Astrocyte (in vitro differentiated cells and primary cell): ENCODE measurements at regions not wholly inside any gene's neighbourhood (a gene's known extent, or its start where the extent isn't known, plus 50 kb on each side); places are given as distances from the start of the nearest gene placed in this dataset.
"Not testable (repeated sequence)": the region's sequence is repeated elsewhere in the genome, so short reads cannot be mapped to it uniquely, and the experiment has no call there.

ENCODE experiments used
- DNase-seq: peaks from one replicate; pipeline ENCODE4 v3.0.0-alpha.2; 2010; ENCODE audit warnings: low read depth
- FAIRE-seq: peaks from 2 replicates; lab custom pipeline; 2011; peaks lifted over from hg19 to GRCh38; lab: Jason Lieb, UNC
- H2AFZ ChIP-seq: 2 replicates; pipeline ENCODE4 v1.6.0; 2012; ENCODE audit warnings: low read depth, low read length, inconsistent platforms
- H3K27ac ChIP-seq: 2 replicates; pipeline ENCODE4 v1.5.1; 2011; ENCODE audit warnings: low read depth, low read length, inconsistent platforms
- H3K27me3 ChIP-seq: 2 replicates; pipeline ENCODE4 v1.6.0; 2011; ENCODE audit warnings: low read length, inconsistent platforms; ENCODE audit not compliant: insufficient read depth
- H3K36me3 ChIP-seq: 2 replicates; pipeline ENCODE4 v1.5.1; 2011; ENCODE audit warnings: low read length, inconsistent platforms; ENCODE audit not compliant: insufficient read depth
- H3K4me1 ChIP-seq: 2 replicates; pipeline ENCODE4 v1.5.1; 2011; ENCODE audit warnings: low read length, inconsistent platforms; ENCODE audit not compliant: insufficient read depth
- H3K4me2 ChIP-seq: 2 replicates; pipeline ENCODE4 v1.6.0; 2012; ENCODE audit warnings: low read length, inconsistent platforms
- H3K4me3 ChIP-seq: 2 replicates; pipeline ENCODE4 v1.5.1; 2011; ENCODE audit warnings: low read depth, mild to moderate bottlenecking, low read length, inconsistent platforms; ENCODE audit not compliant: insufficient read depth
- H3K79me2 ChIP-seq: 2 replicates; pipeline ENCODE4 v1.6.0; 2012; ENCODE audit warnings: mild to moderate bottlenecking, low read length, inconsistent platforms; ENCODE audit not compliant: insufficient read depth
- H3K9ac ChIP-seq: 2 replicates; pipeline ENCODE4 v1.6.0; 2012; ENCODE audit warnings: mild to moderate bottlenecking, low read length, inconsistent platforms
- H3K9me3 ChIP-seq: 2 replicates; pipeline ENCODE4 v1.5.1; 2012; ENCODE audit warnings: low read depth, mild to moderate bottlenecking, low read length, inconsistent platforms; ENCODE audit not compliant: insufficient read depth
- H4K20me1 ChIP-seq: 2 replicates; pipeline ENCODE4 v1.6.0; 2012; ENCODE audit warnings: low read length, inconsistent platforms; ENCODE audit not compliant: insufficient read depth
- H3K27ac Mint-ChIP-seq: one replicate; pipeline ENCODE4 v1.8.0; 2021; ENCODE audit warnings: mild to moderate bottlenecking, mixed read lengths; ENCODE audit not compliant: unreplicated experiment
- H3K27me3 Mint-ChIP-seq: one replicate; pipeline ENCODE4 v1.8.0; 2021; ENCODE audit warnings: low read depth, mixed read lengths; ENCODE audit not compliant: unreplicated experiment
- H3K36me3 Mint-ChIP-seq: one replicate; pipeline ENCODE4 v1.8.0; 2021; ENCODE audit warnings: low read depth, mixed read lengths; ENCODE audit not compliant: unreplicated experiment
- H3K4me1 Mint-ChIP-seq: one replicate; pipeline ENCODE4 v1.8.0; 2021; ENCODE audit warnings: low read depth, mixed read lengths; ENCODE audit not compliant: unreplicated experiment
- H3K4me3 Mint-ChIP-seq: one replicate; pipeline ENCODE4 v1.8.0; 2021; ENCODE audit warnings: mild to moderate bottlenecking, moderate library complexity, mixed read lengths; ENCODE audit not compliant: unreplicated experiment
- H3K9me3 Mint-ChIP-seq: one replicate; pipeline ENCODE4 v1.8.0; 2021; ENCODE audit warnings: mild to moderate bottlenecking, mixed read lengths; ENCODE audit not compliant: unreplicated experiment
- CTCF ChIP-seq: IDR thresholded peaks from 2 replicates; pipeline ENCODE4 v1.5.1; 2011; ENCODE audit warnings: low read depth, mild to moderate bottlenecking, inconsistent platforms, low read length, moderate library complexity; ENCODE audit not compliant: insufficient read depth
- EZH2 ChIP-seq: IDR thresholded peaks from 2 replicates; pipeline ENCODE4 v1.6.1; 2012; ENCODE audit warnings: mild to moderate bottlenecking, low read length, inconsistent platforms; ENCODE audit not compliant: insufficient read depth

- no peaks in the 10 kb centered on the region for H3K9me3 ChIP-seq
- H3K4me3 Mint-ChIP-seq, result no peak overlapping the region
- H3K36me3 ChIP-seq, result no peaks in the 10 kb centered on the region
- FAIRE-seq, result no peak
- H3K9ac ChIP-seq, result no peak overlapping the region
- H3K36me3 Mint-ChIP-seq, result no peaks in the 10 kb centered on the region
- no peak overlapping the region for H3K27ac Mint-ChIP-seq
- no peaks in the 10 kb centered on the region for H3K4me1 ChIP-seq
- TF ChIP-seq EZH2, result no peak
- TF ChIP-seq CTCF, result no peak
- H3K27ac ChIP-seq, result no peak overlapping the region
- H3K79me2 ChIP-seq, result no peaks in the 10 kb centered on the region
- no peak overlapping the region for H2AFZ ChIP-seq
- no peak overlapping the region for H3K4me3 ChIP-seq
- no peak for DNase-seq
- H3K9me3 Mint-ChIP-seq, result peaks cover 2% of the 10 kb centered on the region
- peaks cover 13% of the 10 kb centered on the region for H3K27me3 ChIP-seq
- H4K20me1 ChIP-seq, result no peaks in the 10 kb centered on the region
- peaks cover 3% of the 10 kb centered on the region for H3K27me3 Mint-ChIP-seq
- H3K4me2 ChIP-seq, result no peak overlapping the region
- peaks cover 1% of the 10 kb centered on the region for H3K4me1 Mint-ChIP-seq
These were observed 80.1 kb upstream of the DGKG start for GRCh38 chr3:186442162-186442561.

GRCh38 chr3:186440891-186441290 lies 78.9 kb upstream of the DGKG start:
- TF ChIP-seq EZH2 (no peak), CTCF (no peak)
- peaks cover 3% of the 10 kb centered on the region for H3K27me3 Mint-ChIP-seq
- FAIRE-seq (no peak), DNase-seq (no peak)
- H3K27me3 ChIP-seq, result peaks cover 11% of the 10 kb centered on the region
- no peaks in the 10 kb centered on the region for H3K4me1 ChIP-seq
- no peak overlapping the region for H3K9ac ChIP-seq
- no peak overlapping the region for H3K4me3 ChIP-seq
- H3K4me2 ChIP-seq, result no peak overlapping the region
- peaks cover 2% of the 10 kb centered on the region for H3K9me3 Mint-ChIP-seq
- no peak overlapping the region for H3K4me3 Mint-ChIP-seq
- H3K27ac ChIP-seq, result no peak overlapping the region
- H2AFZ ChIP-seq, result no peak overlapping the region
- peaks cover 1% of the 10 kb centered on the region for H3K4me1 Mint-ChIP-seq
- no peak overlapping the region for H3K27ac Mint-ChIP-seq
- no peaks in the 10 kb centered on the region for H3K36me3 Mint-ChIP-seq
- no peaks in the 10 kb centered on the region for H3K9me3 ChIP-seq
- H4K20me1 ChIP-seq, result no peaks in the 10 kb centered on the region
- no peaks in the 10 kb centered on the region for H3K36me3 ChIP-seq
- H3K79me2 ChIP-seq, result no peaks in the 10 kb centered on the region

GRCh38 chr3:186439725-186440124 lies 77.7 kb upstream of the DGKG start:
- FAIRE-seq (no peak), DNase-seq (no peak)
- Histone ChIP-seq H3K4me2 (no peak overlapping the region), H3K4me3 (no peak overlapping the region), H3K36me3 (no peaks in the 10 kb centered on the region), H4K20me1 (no peaks in the 10 kb centered on the region), H3K9me3 (no peaks in the 10 kb centered on the region), H3K79me2 (no peaks in the 10 kb centered on the region), H3K4me1 (no peaks in the 10 kb centered on the region), H2AFZ (no peak overlapping the region), H3K9ac (no peak overlapping the region), H3K27me3 (no peaks in the 10 kb centered on the region), H3K27ac (no peak overlapping the region)
- Mint-ChIP-seq H3K36me3 (no peaks in the 10 kb centered on the region), H3K4me1 (peaks cover 1% of the 10 kb centered on the region), H3K4me3 (no peak overlapping the region), H3K27ac (no peak overlapping the region), H3K9me3 (no peaks in the 10 kb centered on the region), H3K27me3 (no peaks in the 10 kb centered on the region)
- TF ChIP-seq CTCF (no peak), EZH2 (no peak)

GRCh38 chr3:186435332-186435731 lies 73.3 kb upstream of the DGKG start:
- H3K9me3 Mint-ChIP-seq, FAIRE-seq, H3K4me1 Mint-ChIP-seq, H2AFZ ChIP-seq, H3K27me3 Mint-ChIP-seq, H3K27ac ChIP-seq, H3K4me1 ChIP-seq, H3K36me3 ChIP-seq, H4K20me1 ChIP-seq, H3K36me3 Mint-ChIP-seq, H3K4me3 Mint-ChIP-seq, DNase-seq, H3K9me3 ChIP-seq, H3K27ac Mint-ChIP-seq, H3K79me2 ChIP-seq, H3K9ac ChIP-seq, H3K4me2 ChIP-seq, H3K4me3 ChIP-seq: not testable (repeated sequence)
- peaks cover 10% of the 10 kb centered on the region for H3K27me3 ChIP-seq
